ENCODE measurements at regions not wholly inside any gene's neighbourhood (a gene's known extent, or its start where the extent isn't known, plus 50 kb on each side); places are given as distances from the start of the nearest gene placed in this dataset.

GRCh38 chr1:67514786-67515185, 84.6 kb upstream of the SERBP1 start:
- no peak for TF ChIP-seq JUN (IDR thresholded peaks at IDR 0.05; ENCODE audit: low read depth, low read length)
- no peak for TF ChIP-seq ATF3 (IDR thresholded peaks at IDR 0.05; ENCODE audit: insufficient read depth, low read depth, low read length)

Data from H1 (cell line).